ENCODE measurements at regions not wholly inside any gene's neighbourhood (a gene's known extent, or its start where the extent isn't known, plus 50 kb on each side); places are given as distances from the start of the nearest gene placed in this dataset.

DNA sequence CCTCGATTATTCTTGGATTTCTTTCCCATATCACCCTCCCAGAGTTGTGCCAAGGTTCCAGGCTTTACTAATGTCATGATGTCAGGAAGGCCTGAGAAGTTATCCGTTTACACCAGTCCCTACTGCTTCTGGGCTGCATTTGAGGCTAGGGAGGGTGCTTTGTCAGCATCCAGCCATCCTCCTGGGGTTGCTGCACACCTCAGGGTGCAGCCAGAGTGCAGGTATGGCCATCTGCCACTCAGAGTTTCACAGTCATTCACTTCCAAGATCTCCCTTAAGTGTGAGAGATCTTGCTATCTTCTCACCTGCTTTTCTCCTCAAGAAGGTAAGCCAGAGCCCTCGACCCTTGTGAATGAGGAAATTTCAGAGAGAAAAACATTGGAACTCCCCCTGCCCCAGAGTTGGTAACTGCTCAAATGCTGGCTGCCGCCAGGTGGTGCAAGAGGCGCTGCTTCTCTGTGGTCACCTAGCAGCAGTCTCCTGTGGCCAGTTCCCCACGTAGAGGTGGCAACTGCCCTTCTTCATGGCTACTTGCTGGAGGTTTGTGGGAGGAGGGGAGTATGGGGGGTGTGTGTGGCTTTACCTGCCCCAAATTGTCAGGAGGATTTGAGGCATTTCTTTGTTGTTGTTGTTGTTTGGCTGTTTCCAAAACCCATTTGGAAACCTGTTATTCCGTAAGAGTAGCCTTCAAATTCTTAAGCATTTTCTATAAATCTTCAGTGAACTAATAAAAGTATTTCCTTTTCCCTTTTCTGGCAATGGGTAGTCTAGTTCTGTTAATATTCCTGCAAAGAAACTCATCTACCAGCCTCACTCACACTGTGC lies 259.6 kb upstream of the DMRT1 start:
- POLR2A ChIA-PET = no interaction called here
- Mint-ChIP-seq H3K9me3 (no peaks in the 10 kb centered on the region), H3K36me3 (ENCODE audit: low read depth) (no peaks in the 10 kb centered on the region), H3K27me3 (no peaks in the 10 kb centered on the region), H3K4me1 (no peaks in the 10 kb centered on the region), H3K4me3 (no peak overlapping the region), H3K27ac (no peak overlapping the region)
- CTCF ChIA-PET = no interaction called here
- DNase-seq = no peak

- Mint-ChIP-seq H3K27ac (no peak overlapping the region), H3K9me3 (no peaks in the 10 kb centered on the region), H3K4me1 (no peaks in the 10 kb centered on the region), H3K27me3 (no peaks in the 10 kb centered on the region), H3K4me3 (no peak overlapping the region), H3K36me3 (ENCODE audit: low read depth) (no peaks in the 10 kb centered on the region)
- POLR2A ChIA-PET = no interaction called here
- CTCF ChIA-PET = no interaction called here
- no peak for DNase-seq
These were observed 258.7 kb upstream of the DMRT1 start for GRCh38 chr9:582775-583174.

DNA sequence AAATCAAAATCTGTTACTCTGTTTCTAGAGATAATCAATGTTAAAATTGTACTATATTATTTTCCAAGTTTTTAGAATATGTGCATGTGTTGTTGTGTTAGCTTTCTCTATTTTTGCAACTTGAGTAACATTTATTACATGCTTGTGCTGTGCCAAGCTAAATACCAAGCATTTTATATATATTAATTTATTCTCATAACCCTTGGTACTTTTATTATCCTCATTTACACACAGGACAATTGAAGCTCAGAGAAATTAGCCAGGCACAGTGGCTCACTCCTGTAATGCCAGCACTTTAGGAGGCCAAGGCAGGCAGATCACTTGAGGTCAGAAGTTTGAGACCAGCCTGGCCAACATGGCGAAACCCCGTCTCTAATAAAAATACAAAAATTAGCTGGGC lies 254.0 kb upstream of the DMRT1 start:
- ChIA-PET POLR2A (no interaction called here), CTCF (interaction anchor here (0.5 kb wide), 1 partner anchor 202 kb away, joined by 4 read pairs; no protein-coding TSS in a partner anchor)
- Mint-ChIP-seq H3K27me3 (no peaks in the 10 kb centered on the region), H3K4me1 (peaks cover 5% of the 10 kb centered on the region), H3K4me3 (no peak overlapping the region), H3K36me3 (ENCODE audit: low read depth) (no peaks in the 10 kb centered on the region), H3K9me3 (no peaks in the 10 kb centered on the region), H3K27ac (no peak overlapping the region)
- no peak for DNase-seq

DNA sequence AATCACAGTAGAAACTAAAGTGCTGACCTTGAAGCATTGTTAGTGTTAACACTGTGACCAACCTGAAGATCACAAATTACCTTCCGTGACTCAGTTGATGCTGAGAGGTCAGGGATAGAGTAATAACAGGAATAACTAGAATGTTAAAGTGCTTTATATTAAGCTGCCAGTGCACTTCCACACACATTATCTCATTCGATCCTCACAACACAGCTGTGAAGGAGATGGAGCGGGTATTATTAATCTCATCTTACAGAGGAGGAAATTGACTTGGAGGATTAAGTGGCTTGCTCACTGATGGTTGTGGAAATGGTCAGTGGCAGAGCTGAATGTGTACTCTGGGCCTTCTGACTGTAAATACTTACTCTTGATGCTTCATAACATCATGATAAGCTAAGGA lies 252.5 kb upstream of the DMRT1 start:
- CTCF ChIA-PET = no interaction called here
- peaks cover 5% of the 10 kb centered on the region for H3K4me1 Mint-ChIP-seq
- no peak overlapping the region for H3K27ac Mint-ChIP-seq
- no peak for DNase-seq
- H3K36me3 Mint-ChIP-seq (ENCODE audit: low read depth) = no peaks in the 10 kb centered on the region
- H3K4me3 Mint-ChIP-seq = no peak overlapping the region
- POLR2A ChIA-PET = no interaction called here
- peaks cover 3% of the 10 kb centered on the region for H3K27me3 Mint-ChIP-seq
- no peaks in the 10 kb centered on the region for H3K9me3 Mint-ChIP-seq

DNA sequence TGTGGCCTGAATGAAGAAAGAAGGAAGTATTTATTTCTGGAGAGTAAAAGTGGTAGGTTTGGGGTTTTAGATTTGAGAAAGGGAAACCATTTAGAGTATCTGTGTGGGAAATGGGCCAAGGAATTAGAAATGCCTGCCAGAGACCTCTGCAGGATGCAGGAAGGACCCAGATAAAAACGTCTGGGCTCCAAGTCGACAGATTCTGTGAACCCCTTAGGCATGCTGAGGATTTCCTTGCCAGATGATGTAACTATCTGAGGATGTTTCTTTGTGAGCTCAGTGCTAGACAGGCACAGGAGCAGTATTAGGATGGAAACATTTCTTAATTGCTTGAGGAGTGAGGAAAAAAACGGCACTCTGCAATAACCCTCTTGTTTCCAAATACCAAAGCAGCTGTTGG lies 251.8 kb upstream of the DMRT1 start:
- POLR2A ChIA-PET = no interaction called here
- no peak overlapping the region for H3K27ac Mint-ChIP-seq

GRCh38 chr9:591292-591691 lies 250.2 kb upstream of the DMRT1 start:
- CTCF ChIA-PET = no interaction called here
- no peak for DNase-seq
- no peaks in the 10 kb centered on the region for H3K9me3 Mint-ChIP-seq

More for the DNA sequence above, 251.8 kb upstream of the DMRT1 start:
- CTCF ChIA-PET = no interaction called here
- Mint-ChIP-seq H3K4me1 (peaks cover 5% of the 10 kb centered on the region), H3K27me3 (peaks cover 7% of the 10 kb centered on the region), H3K36me3 (ENCODE audit: low read depth) (no peaks in the 10 kb centered on the region), H3K4me3 (no peak overlapping the region), H3K9me3 (no peaks in the 10 kb centered on the region)
- DNase-seq = no peak

DNA sequence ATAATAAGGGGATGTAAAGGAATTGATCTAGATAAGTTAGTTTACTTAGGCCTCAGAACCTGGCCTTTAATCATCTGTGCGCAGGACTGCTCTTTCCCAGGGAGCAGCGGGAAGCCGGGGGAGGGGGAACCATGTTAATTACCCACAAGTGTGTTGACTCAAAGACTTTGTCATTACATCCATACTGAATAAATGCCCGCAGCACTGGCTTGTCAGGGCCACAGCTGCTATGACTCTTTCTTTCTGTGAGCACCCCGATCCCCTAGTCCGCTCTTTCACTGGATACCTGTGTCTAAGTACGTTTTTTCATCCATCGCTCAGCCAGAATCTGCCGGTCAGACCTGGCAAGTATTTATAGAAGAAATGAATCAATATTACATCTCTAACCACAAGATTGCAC lies 249.3 kb upstream of the DMRT1 start:
- Mint-ChIP-seq H3K27ac (no peak overlapping the region), H3K4me1 (peaks cover 5% of the 10 kb centered on the region)
- CTCF ChIA-PET = no interaction called here

More at GRCh38 chr9:591292-591691, 250.2 kb upstream of the DMRT1 start:
- POLR2A ChIA-PET = no interaction called here
- Mint-ChIP-seq H3K4me3 (no peak overlapping the region), H3K36me3 (ENCODE audit: low read depth) (no peaks in the 10 kb centered on the region), H3K27ac (no peak overlapping the region), H3K27me3 (peaks cover 7% of the 10 kb centered on the region), H3K4me1 (peaks cover 5% of the 10 kb centered on the region)

GRCh38 chr9:592733-593132 lies 248.8 kb upstream of the DMRT1 start:
- Mint-ChIP-seq H3K36me3 (ENCODE audit: low read depth) (no peaks in the 10 kb centered on the region), H3K9me3 (no peaks in the 10 kb centered on the region), H3K27me3 (peaks cover 9% of the 10 kb centered on the region), H3K4me1 (peaks cover 5% of the 10 kb centered on the region), H3K4me3 (no peak overlapping the region), H3K27ac (no peak overlapping the region)
- no peak for DNase-seq
- ChIA-PET POLR2A (no interaction called here), CTCF (no interaction called here)

More for the DNA sequence above, 249.3 kb upstream of the DMRT1 start:
- H3K36me3 Mint-ChIP-seq (ENCODE audit: low read depth) = no peaks in the 10 kb centered on the region
- DNase-seq = no peak
- peaks cover 9% of the 10 kb centered on the region for H3K27me3 Mint-ChIP-seq
- POLR2A ChIA-PET = no interaction called here
- no peak overlapping the region for H3K4me3 Mint-ChIP-seq
- no peaks in the 10 kb centered on the region for H3K9me3 Mint-ChIP-seq

DNA sequence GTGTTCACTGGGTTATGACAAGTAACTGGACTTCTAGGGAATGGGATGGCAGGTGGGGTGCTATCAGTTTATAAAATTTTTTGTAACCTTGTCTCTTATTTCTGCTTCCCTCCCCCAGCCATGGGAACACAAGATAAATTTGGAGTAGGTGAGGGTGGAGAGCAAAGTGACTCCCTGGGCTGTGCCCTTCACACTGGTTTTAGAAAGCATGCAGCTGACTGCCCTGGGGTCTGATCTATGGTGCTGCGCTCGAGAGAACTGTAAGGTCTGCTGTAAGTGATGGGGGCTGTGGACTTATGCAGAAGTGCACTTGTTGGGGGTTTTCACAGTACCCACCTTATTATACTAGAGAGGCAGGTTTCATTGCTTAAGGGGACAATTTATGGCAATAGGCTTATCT lies 247.7 kb upstream of the DMRT1 start:
- Mint-ChIP-seq H3K36me3 (ENCODE audit: low read depth) (no peaks in the 10 kb centered on the region), H3K27ac (no peak overlapping the region), H3K4me1 (peaks cover 5% of the 10 kb centered on the region), H3K27me3 (peaks cover 9% of the 10 kb centered on the region), H3K9me3 (no peaks in the 10 kb centered on the region), H3K4me3 (no peak overlapping the region)
- POLR2A ChIA-PET = no interaction called here
- DNase-seq = no peak
- CTCF ChIA-PET = no interaction called here

GRCh38 chr9:596703-597102 lies 244.8 kb upstream of the DMRT1 start:
- no peaks in the 10 kb centered on the region for H3K36me3 Mint-ChIP-seq (ENCODE audit: low read depth)

GRCh38 chr9:600006-600405 lies 241.5 kb upstream of the DMRT1 start:
- no peak for DNase-seq
- POLR2A ChIA-PET = no interaction called here
- H3K9me3 Mint-ChIP-seq = no peaks in the 10 kb centered on the region

More at GRCh38 chr9:596703-597102, 244.8 kb upstream of the DMRT1 start:
- CTCF ChIA-PET = no interaction called here
- DNase-seq = no peak
- H3K27me3 Mint-ChIP-seq = peaks cover 12% of the 10 kb centered on the region
- no peaks in the 10 kb centered on the region for H3K4me1 Mint-ChIP-seq
- no peak overlapping the region for H3K27ac Mint-ChIP-seq
- no peak overlapping the region for H3K4me3 Mint-ChIP-seq
- POLR2A ChIA-PET = no interaction called here
- H3K9me3 Mint-ChIP-seq = no peaks in the 10 kb centered on the region

DNA sequence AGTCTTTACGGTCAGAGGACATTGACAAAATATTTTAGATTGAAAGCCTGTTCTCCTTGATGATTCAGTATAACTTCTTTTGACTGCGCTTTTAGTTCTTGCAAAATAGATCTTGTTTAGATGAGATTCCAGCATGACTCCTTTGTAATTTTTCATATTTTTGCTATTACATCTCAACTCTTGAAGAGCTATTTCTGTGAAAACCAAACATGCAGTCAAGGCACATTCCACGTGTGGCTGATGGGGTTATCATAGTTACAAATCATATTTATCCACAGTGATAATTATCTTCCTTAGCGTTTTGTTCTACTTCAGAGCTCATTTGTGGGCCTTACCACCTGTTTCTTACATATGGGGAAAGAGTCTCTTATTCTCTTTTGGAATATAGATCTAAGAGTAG lies 238.8 kb upstream of the DMRT1 start:
- H3K4me3 Mint-ChIP-seq = no peak overlapping the region
- ChIA-PET CTCF (no interaction called here), POLR2A (no interaction called here)
- no peak for DNase-seq
- H3K36me3 Mint-ChIP-seq (ENCODE audit: low read depth) = no peaks in the 10 kb centered on the region
- H3K27me3 Mint-ChIP-seq = peaks cover 5% of the 10 kb centered on the region
- no peaks in the 10 kb centered on the region for H3K4me1 Mint-ChIP-seq
- H3K9me3 Mint-ChIP-seq = no peaks in the 10 kb centered on the region
- H3K27ac Mint-ChIP-seq = no peak overlapping the region

More at GRCh38 chr9:600006-600405, 241.5 kb upstream of the DMRT1 start:
- Mint-ChIP-seq H3K4me3 (no peak overlapping the region), H3K4me1 (no peaks in the 10 kb centered on the region), H3K27me3 (peaks cover 8% of the 10 kb centered on the region), H3K36me3 (ENCODE audit: low read depth) (no peaks in the 10 kb centered on the region), H3K27ac (no peak overlapping the region)
- CTCF ChIA-PET = no interaction called here

- H3K36me3 Mint-ChIP-seq (ENCODE audit: low read depth) = no peaks in the 10 kb centered on the region
- no peaks in the 10 kb centered on the region for H3K4me1 Mint-ChIP-seq
- no peak overlapping the region for H3K4me3 Mint-ChIP-seq
- DNase-seq = no peak
- H3K27me3 Mint-ChIP-seq = peaks cover 5% of the 10 kb centered on the region
- ChIA-PET CTCF (no interaction called here), POLR2A (no interaction called here)
- no peak overlapping the region for H3K27ac Mint-ChIP-seq
- no peaks in the 10 kb centered on the region for H3K9me3 Mint-ChIP-seq
These were observed 238.4 kb upstream of the DMRT1 start for GRCh38 chr9:603126-603525.

DNA sequence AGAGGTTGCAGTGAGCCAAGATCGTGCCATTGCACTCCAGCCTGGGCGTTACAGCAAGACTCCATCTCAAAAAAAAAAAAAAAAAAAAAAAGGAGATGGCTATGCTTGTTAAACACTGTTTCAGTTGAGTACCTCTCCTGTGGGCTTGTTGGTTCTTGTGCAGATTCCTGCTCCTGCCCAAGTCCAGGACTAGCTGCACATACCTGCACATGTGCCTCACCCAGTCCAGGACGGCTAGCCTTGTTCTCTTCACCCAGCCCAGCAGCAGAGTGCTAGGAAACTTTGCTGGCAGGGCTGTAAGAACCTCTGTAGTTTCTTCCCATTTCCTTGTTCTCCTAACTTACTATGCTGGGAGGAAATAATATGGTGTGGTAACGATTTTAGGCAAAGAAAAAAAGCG lies 234.1 kb upstream of the DMRT1 start:
- no peaks in the 10 kb centered on the region for H3K4me1 Mint-ChIP-seq
- no peak overlapping the region for H3K4me3 Mint-ChIP-seq
- POLR2A ChIA-PET = no interaction called here
- peaks cover 2% of the 10 kb centered on the region for H3K27me3 Mint-ChIP-seq
- no peak for DNase-seq
- no peak overlapping the region for H3K27ac Mint-ChIP-seq
- no peaks in the 10 kb centered on the region for H3K36me3 Mint-ChIP-seq (ENCODE audit: low read depth)
- CTCF ChIA-PET = interaction anchor here (0.7 kb wide), 1 partner anchor 153 kb away, joined by 3 read pairs; no protein-coding TSS in a partner anchor
- no peaks in the 10 kb centered on the region for H3K9me3 Mint-ChIP-seq

All from activated CD4-positive, alpha-beta memory T cell treated with anti-CD3 and anti-CD28 coated beads, Interleukin-2, amount 10 ng/mL, durations not matched to agents 7 days and 5 days (primary cell).